ENCODE measurements at regions not wholly inside any gene's neighbourhood (a gene's known extent, or its start where the extent isn't known, plus 50 kb on each side); places are given as distances from the start of the nearest gene placed in this dataset.

DNA sequence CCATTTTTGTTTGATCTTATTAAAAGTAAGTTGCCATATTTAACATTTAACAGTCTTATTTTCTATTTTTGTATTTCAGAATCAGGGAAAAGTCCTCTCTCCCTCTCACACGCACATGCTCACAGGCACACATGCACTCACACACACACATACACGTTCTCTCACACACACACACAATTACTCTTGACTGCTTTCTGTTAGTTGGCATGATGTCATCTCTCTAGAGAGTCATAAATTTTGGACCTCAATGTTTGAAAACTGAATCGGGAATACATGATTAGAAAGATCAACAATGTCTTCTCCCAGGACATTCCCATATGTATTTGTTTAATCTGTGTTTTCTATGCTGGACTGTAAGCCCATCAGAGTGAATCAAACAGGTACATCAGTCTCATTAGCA is 165.7 kb upstream of the AHR start:
- peak; percentile 16 for DNase-seq

- DNase-seq: no peak
Measured at GRCh38 chr7:17133977-17134376, 164.5 kb upstream of the AHR start.

DNA sequence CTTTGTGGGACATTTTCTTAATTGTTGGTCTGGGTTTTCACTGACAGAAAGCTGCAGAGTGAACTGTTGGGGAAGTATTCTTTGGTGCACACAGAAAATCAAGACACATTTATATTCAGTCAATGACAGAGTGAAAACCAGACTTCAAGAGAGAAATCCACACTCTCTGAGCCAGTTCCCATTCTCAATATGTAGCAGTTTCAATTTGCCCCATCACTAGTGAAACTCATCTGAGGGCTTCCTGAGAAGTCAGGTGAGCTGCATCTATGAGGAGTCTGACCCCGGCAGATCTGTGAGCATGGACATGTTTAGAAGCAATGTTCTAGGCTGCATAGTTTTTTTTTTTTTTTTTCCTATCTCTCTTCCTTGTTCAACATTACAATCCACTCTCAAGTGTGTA is 163.7 kb upstream of the AHR start:
- no peak for DNase-seq

- DNase-seq: no peak
Measured at GRCh38 chr7:17136126-17136525, 162.3 kb upstream of the AHR start.

DNA sequence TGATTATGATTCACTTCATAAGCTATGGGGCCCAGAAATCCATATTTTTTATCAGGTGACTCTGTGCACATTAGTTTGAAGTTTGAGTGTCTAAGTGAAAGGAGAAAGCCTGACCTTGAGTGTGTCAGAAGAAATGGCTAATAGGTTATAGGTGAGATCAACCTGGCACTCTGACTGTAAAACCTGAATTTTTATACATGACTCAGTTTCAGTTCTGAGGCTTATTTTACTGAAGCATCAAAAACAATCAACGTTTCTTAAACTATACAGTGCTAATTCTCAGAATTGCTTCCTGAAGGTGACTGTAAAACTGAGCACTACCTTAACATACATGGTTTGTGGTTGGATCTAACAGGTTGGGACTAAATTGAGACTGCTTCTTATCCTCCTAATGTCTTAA is 159.4 kb upstream of the AHR start:
- no peak for DNase-seq

DNA sequence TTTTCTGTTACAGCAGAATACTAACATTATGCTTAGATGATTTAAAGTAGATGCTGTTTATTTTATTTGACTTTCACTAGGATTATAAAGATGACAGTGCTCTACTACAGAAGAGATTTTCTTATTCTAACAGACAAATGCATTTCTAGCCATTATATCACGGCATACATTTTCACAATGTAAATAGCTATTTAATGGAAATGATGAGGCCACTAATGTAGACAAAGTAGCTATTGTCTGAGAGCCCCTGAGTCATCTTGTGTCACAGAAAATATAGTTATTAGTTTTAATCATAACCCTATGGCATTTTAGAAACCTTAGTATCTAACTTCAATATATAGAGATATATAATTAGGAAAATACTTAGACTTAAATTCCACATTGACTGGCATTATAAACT is 158.0 kb upstream of the AHR start:
- no peak for DNase-seq

- DNase-seq: no peak
Measured at GRCh38 chr7:17142831-17143541, 155.5 kb upstream of the AHR start.

- no peak for DNase-seq
Measured at GRCh38 chr7:17144322-17144721, 154.1 kb upstream of the AHR start.

DNA sequence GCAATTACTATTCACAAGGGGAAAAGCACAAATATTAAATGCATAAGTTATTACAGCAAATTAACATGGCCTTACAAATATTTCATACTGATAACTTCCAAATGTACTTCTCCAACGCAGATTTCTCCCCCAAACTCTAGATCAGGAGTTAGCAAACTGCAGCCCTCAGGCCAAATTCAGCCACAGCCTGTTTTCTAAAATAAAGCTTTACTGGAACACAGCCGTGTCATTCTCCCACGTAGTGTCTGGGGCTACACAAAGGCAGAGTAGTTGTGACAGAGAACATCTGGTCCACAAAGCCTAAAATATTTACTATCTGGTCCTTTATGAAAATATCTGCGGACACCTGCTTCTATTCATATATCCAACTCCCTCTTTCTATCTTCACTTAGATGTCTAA is 151.8 kb upstream of the AHR start:
- DNase-seq: no peak

DNA sequence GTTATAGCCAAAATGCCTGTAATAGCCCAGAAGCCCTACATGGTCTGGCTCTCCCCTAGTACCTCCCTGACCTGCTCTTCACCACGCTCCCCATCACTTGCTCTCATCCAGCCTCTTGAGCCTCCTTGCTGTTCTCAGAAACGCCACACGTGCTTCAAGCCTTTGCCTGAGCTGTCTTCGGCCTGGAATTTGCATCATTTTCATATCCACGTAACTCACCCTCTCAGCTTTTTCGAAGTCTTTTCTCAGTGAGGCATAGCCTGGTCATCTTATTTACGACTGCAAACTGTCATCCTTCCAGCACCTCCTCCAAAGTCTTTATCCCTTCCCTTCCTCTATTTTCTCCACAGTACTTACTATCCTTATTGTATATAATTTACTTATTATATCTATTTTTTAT is 151.0 kb upstream of the AHR start:
- DNase-seq: no peak

DNA sequence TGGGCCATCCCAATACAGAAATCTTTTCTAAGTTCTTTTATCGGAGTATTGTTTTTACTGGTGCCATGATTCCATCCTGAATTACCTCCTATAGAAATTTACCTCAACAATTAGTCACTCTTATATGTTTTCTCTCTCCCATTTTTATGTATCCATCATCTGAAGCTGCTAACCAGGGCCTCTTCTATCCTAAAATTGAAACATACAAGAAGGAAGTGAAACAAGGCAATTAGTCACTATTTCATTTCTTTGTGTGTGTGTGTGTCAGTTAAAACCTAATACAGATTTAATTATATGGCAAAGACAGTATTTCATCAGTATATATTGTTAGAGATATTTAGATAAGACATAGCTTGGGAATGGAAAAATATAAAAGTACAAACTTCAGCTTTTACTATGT is 148.4 kb upstream of the AHR start:
- DNase-seq: no peak

- no peak for DNase-seq
Measured at GRCh38 chr7:17152721-17153120, 145.7 kb upstream of the AHR start.

GRCh38 chr7:17153536-17153935 is 144.9 kb upstream of the AHR start:
- DNase-seq: no peak

DNA sequence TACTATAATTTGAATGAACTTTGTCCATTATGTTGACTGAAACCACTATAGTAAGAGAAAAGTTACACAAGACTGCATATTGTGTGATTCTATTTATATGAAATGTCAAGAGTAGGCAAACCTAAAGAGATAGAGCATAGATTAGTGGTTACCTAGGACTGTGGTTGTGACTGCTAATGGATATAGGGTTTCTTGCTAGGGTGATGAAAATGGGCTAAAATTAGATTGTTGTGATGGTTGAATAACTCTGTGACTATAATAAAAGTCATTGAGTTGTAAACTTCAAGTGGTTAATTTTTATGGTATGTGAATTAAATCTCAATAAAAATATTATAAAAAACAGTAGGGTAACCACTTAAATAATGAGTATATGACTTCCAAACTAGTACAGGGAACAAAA is 142.9 kb upstream of the AHR start:
- no peak for DNase-seq

DNA sequence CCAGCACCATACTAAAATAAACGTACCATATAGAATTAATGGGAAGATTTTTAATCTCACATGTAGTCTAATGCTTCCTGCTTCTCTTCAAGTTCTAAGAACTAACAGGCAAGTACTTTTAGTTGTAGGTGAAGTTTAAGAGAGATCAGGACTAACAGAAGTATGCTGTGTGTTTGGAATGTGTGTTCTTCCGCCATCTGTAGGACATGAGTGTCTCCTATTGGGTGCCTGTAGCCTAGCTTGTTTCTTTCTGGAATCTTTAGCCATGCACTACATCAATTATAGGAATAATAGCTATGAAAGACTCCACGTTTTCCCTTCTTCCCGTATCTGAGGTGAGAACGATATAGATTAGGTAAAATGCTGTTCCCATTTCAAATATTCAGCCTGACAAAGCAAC is 140.2 kb upstream of the AHR start:
- no peak for DNase-seq

- DNase-seq: no peak
Measured at GRCh38 chr7:17159500-17160037, 138.9 kb upstream of the AHR start.

GRCh38 chr7:17166824-17167379 is 131.6 kb upstream of the AHR start:
- no peak for DNase-seq

- DNase-seq: no peak
Measured at GRCh38 chr7:17168416-17168815, 130.0 kb upstream of the AHR start.

DNA sequence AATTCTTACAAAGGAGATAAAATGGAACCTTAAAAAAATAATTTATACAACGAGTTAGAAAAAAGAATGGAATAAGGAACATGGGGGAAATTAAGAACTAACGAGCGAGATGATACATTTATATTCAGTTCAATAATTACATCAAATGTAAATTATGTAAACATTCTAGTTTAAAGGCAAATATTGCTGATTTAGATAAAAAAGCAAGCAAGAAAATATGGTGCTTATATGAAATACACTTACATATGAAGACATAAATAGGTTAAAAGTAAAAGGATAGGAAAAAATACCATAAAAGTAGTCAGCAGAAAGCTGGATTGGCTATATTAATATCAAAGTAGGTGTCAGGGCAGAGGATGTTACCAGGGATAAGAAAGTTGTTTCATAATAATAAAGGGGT is 127.0 kb upstream of the AHR start:
- no peak for DNase-seq

GRCh38 chr7:17176371-17177032 is 122.0 kb upstream of the AHR start:
- no peak for DNase-seq

- no peak for DNase-seq
Measured at GRCh38 chr7:17178545-17178944, 119.9 kb upstream of the AHR start.

DNA sequence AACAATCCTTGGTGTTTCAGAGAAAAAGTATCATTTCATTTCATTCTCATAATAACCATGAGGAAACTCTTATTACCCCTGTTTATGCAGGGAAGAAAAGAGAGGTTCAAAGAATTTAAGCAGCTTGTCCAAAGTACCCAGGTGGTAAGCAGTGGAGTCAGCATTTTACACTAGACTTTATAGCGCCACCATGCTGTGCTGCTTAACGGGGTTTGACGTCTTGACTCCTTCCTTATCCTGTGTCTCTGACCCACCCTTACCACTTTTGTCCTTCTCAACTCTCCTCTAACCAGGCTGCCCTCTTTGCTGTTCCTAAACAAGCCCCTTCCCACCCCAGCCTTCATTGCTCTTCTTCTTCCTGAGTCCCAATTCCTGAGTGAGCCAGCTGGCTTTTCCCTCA is 117.0 kb upstream of the AHR start:
- DNase-seq: no peak

DNA sequence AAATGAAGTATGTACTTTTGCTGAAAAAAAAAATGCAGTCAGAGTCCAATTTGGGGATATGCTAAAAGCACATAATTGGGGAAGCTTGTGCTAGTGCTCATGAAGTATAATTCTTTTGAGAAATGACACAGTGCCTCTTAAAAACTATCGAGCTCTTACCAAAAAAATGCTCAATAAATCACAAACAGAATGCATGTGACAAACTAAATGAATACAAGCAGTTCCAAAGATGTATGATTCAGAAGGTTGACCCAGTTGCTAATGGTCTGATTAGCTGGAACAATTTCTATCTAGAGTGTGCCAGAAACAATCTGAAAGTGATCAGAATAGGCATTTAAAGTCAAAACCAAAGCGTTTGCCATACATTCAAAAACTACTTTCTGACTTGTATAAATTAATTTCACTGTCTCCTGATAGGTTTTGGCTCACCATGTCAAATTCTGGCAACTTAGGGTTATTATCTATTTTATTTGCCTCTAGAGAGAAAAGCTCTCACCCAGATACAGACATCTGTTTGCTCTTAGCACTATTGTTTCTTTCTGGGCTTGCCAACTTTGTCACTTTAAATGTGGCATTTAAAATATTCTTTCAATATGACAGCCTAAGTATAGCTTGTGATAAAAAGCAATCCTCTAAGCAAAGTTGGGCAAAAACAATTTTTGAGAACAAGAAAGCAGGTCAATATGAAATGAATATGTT is 114.7 kb upstream of the AHR start:
- DNase-seq: no peak

Data from NCI-H345 (cell line).